NCI-H2081 (cell line): ENCODE measurements at regions not wholly inside any gene's neighbourhood (a gene's known extent, or its start where the extent isn't known, plus 50 kb on each side); places are given as distances from the start of the nearest gene placed in this dataset.

Experiments used
- DNase-seq, 2 experiments: peaks; one replicate each; lab custom pipeline; 2025; lab: John Stamatoyannopoulos, UW

- DNase-seq = no peak
Measured at GRCh38 chr15:69737916-69738315, 285.3 kb downstream of the RPLP1 start.

- no peak for DNase-seq
Measured at GRCh38 chr15:69740684-69741083, 288.1 kb downstream of the RPLP1 start.

GRCh38 chr15:69742361-69742760 lies 289.7 kb downstream of the RPLP1 start:
- no peak for DNase-seq

GRCh38 chr15:69743091-69743490 lies 290.5 kb downstream of the RPLP1 start:
- no peak for DNase-seq

GRCh38 chr15:69744391-69745162 lies 292.0 kb downstream of the RPLP1 start:
- no peak for DNase-seq

GRCh38 chr15:69747193-69747592 lies 294.6 kb downstream of the RPLP1 start:
- DNase-seq = no peak

- DNase-seq = no peak
Measured at GRCh38 chr15:69748131-69748530, 295.5 kb downstream of the RPLP1 start.

GRCh38 chr15:69748576-69749185 lies 296.1 kb downstream of the RPLP1 start:
- no peak for DNase-seq

GRCh38 chr15:69749274-69749673 lies 296.7 kb downstream of the RPLP1 start:
- DNase-seq = no peak

- no peak for DNase-seq
Measured at GRCh38 chr15:69749797-69750196, 297.2 kb downstream of the RPLP1 start.

- DNase-seq = no peak
Measured at GRCh38 chr15:69750253-69750652, 297.6 kb downstream of the RPLP1 start.

GRCh38 chr15:69751147-69751546 lies 298.5 kb downstream of the RPLP1 start:
- no peak for DNase-seq

GRCh38 chr15:69751566-69751965 lies 298.9 kb downstream of the RPLP1 start:
- no peak for DNase-seq

GRCh38 chr15:69753867-69754266 lies 301.2 kb downstream of the RPLP1 start:
- DNase-seq = no peak

- DNase-seq = no peak
Measured at GRCh38 chr15:69754313-69754712, 301.7 kb downstream of the RPLP1 start.

- no peak for DNase-seq
Measured at GRCh38 chr15:69755551-69756310, 303.1 kb downstream of the RPLP1 start.

- no peak for DNase-seq
Measured at GRCh38 chr15:69756440-69756839, 303.8 kb downstream of the RPLP1 start.

GRCh38 chr15:69757186-69757585 lies 304.6 kb downstream of the RPLP1 start:
- no peak for DNase-seq

GRCh38 chr15:69758291-69758771 lies 305.7 kb downstream of the RPLP1 start:
- DNase-seq = no peak

GRCh38 chr15:69758810-69759790 lies 306.5 kb downstream of the RPLP1 start:
- DNase-seq = no peak

- no peak for DNase-seq
Measured at GRCh38 chr15:69760258-69760845, 307.7 kb downstream of the RPLP1 start.
